Trophoblast cell (in vitro differentiated cells and primary cell): ENCODE measurements at regions not wholly inside any gene's neighbourhood (a gene's known extent, or its start where the extent isn't known, plus 50 kb on each side); places are given as distances from the start of the nearest gene placed in this dataset.
A peak's percentile ranks its signal among the peaks of the same experiment; 100 is the strongest.

Source experiments
- DNase-seq, 2 donors: peaks; one replicate each; pipeline ENCODE4 v3.0.0-alpha.2; 2016
- H2AFZ ChIP-seq: 2 replicates; pipeline ENCODE4 v1.6.1; 2013; ENCODE audit warnings: low read length, moderate library complexity, mild to moderate bottlenecking; ENCODE audit not compliant: insufficient read depth, poor library complexity
- H2AK5ac ChIP-seq: 2 replicates; pipeline ENCODE4 v1.6.1; 2013; ENCODE audit warnings: mild to moderate bottlenecking, low read length
- H2BK120ac ChIP-seq: 2 replicates; pipeline ENCODE4 v1.6.1; 2013; ENCODE audit warnings: low read length, mild to moderate bottlenecking, moderate library complexity; ENCODE audit not compliant: insufficient read depth, poor library complexity
- H2BK12ac ChIP-seq: 2 replicates; pipeline ENCODE4 v1.6.1; 2013; ENCODE audit warnings: mild to moderate bottlenecking, low read length, moderate library complexity
- H2BK5ac ChIP-seq: 2 replicates; pipeline ENCODE4 v1.6.1; 2013; ENCODE audit warnings: low read length, low read depth, moderate library complexity, mild to moderate bottlenecking; ENCODE audit not compliant: poor library complexity
- H3K14ac ChIP-seq: 2 replicates; pipeline ENCODE4 v1.6.1; 2013; ENCODE audit warnings: mild to moderate bottlenecking, low read length
- H3K18ac ChIP-seq: 2 replicates; pipeline ENCODE4 v1.6.1; 2013; ENCODE audit warnings: mild to moderate bottlenecking, low read length
- H3K23ac ChIP-seq: 2 replicates; pipeline ENCODE4 v1.6.1; 2013; ENCODE audit warnings: low read length
- H3K27ac ChIP-seq: 2 replicates; pipeline ENCODE4 v1.5.1; 2013; ENCODE audit warnings: low read depth, mild to moderate bottlenecking, inconsistent platforms, low read length, moderate library complexity
- H3K27me3 ChIP-seq: 2 replicates; pipeline ENCODE4 v1.6.1; 2013; ENCODE audit warnings: inconsistent platforms, mild to moderate bottlenecking, low read length, moderate library complexity; ENCODE audit not compliant: insufficient read depth
- H3K36me3 ChIP-seq, 2 experiments: 1 replicate in 1 of 2; 2 replicates in 1 of 2; pipeline ENCODE4 v1.6.1; 2013; ENCODE audit warnings: low read length in 2 of 2, mild to moderate bottlenecking in 2 of 2, moderate library complexity in 1 of 2; ENCODE audit not compliant: insufficient read depth in 2 of 2, control insufficient read depth in 1 of 2
- H3K4ac ChIP-seq: 2 replicates; pipeline ENCODE4 v1.6.1; 2013; ENCODE audit warnings: low read depth, mild to moderate bottlenecking, low read length, moderate library complexity
- H3K4me1 ChIP-seq, 2 experiments: 1 replicate in 1 of 2; 2 replicates in 1 of 2; pipeline ENCODE4 v1.6.1; 2013; ENCODE audit warnings: low read length in 2 of 2, mild to moderate bottlenecking in 2 of 2, moderate library complexity in 1 of 2; ENCODE audit not compliant: insufficient read depth in 2 of 2, control insufficient read depth in 1 of 2
- H3K4me2 ChIP-seq: 2 replicates; pipeline ENCODE4 v1.6.1; 2013; ENCODE audit warnings: inconsistent platforms, mild to moderate bottlenecking, low read length, moderate library complexity
- H3K4me3 ChIP-seq: 2 replicates; pipeline ENCODE4 v1.5.1; 2013; ENCODE audit warnings: mild to moderate bottlenecking, low read depth, low read length, inconsistent platforms
- H3K79me1 ChIP-seq: one replicate; pipeline ENCODE4 v1.6.1; 2013; ENCODE audit warnings: low read length
- H3K79me2 ChIP-seq: 2 replicates; pipeline ENCODE4 v1.6.1; 2013; ENCODE audit warnings: low read length, mild to moderate bottlenecking; ENCODE audit not compliant: control insufficient read depth, insufficient read depth, poor library complexity
- H3K9ac ChIP-seq: 2 replicates; pipeline ENCODE4 v1.6.1; 2013; ENCODE audit warnings: mild to moderate bottlenecking, low read length
- H3K9me3 ChIP-seq: 2 replicates; pipeline ENCODE4 v1.6.1; 2013; ENCODE audit warnings: low read depth, mild to moderate bottlenecking, control low read depth, inconsistent platforms, low read length; ENCODE audit not compliant: insufficient read depth
- H4K12ac ChIP-seq: 2 replicates; pipeline ENCODE4 v1.6.1; 2013; ENCODE audit warnings: low read depth, mild to moderate bottlenecking, low read length, moderate library complexity
- H4K8ac ChIP-seq: 2 replicates; pipeline ENCODE4 v1.6.1; 2013; ENCODE audit warnings: low read depth, mild to moderate bottlenecking, low read length, moderate library complexity
- H4K91ac ChIP-seq: one replicate; pipeline ENCODE4 v1.6.1; 2013; ENCODE audit warnings: low read depth, mild to moderate bottlenecking, low read length, moderate library complexity
- WGBS: extraction: QIAGEN DNeasy Blood & Tissue Kit; methylation state at CpG from one replicate; pipeline ENCODE4 v1.1.7; 2013; ENCODE audit warnings: missing lambda C conversion rate; ENCODE audit not compliant: insufficient read length, insufficient coverage; ENCODE audit errors: extremely low coverage; 5-methylcytosine and 5-hydroxymethylcytosine counted together

- H3K4me1 ChIP-seq: peaks cover 0 to 5% of the 10 kb centered on the region in 2 experiments
- H2BK5ac ChIP-seq: no peak overlapping the region
- no peaks in the 10 kb centered on the region for H3K27me3 ChIP-seq
- no peaks in the 10 kb centered on the region for H3K9me3 ChIP-seq
- H3K27ac ChIP-seq: no peak overlapping the region
- H3K14ac ChIP-seq: no peak overlapping the region
- no peaks in the 10 kb centered on the region for H3K79me1 ChIP-seq
- no peak overlapping the region for H2BK12ac ChIP-seq
- no peak overlapping the region for H3K4ac ChIP-seq
- no peaks in the 10 kb centered on the region for H3K79me2 ChIP-seq
- no peak overlapping the region for H3K9ac ChIP-seq
- H4K91ac ChIP-seq: no peak overlapping the region
- no peak overlapping the region for H3K23ac ChIP-seq
- no peak overlapping the region for H2BK120ac ChIP-seq
- no peak overlapping the region for H4K8ac ChIP-seq
- H3K36me3 ChIP-seq: no peaks in the 10 kb centered on the region
- WGBS: no CpG with 5 or more reads among the region's 4 CpGs
- H3K4me3 ChIP-seq: no peak overlapping the region
- no peak overlapping the region for H2AFZ ChIP-seq
- DNase-seq: no peak
- H3K18ac ChIP-seq: no peak overlapping the region
- no peak overlapping the region for H4K12ac ChIP-seq
- H2AK5ac ChIP-seq: no peak overlapping the region
- no peak overlapping the region for H3K4me2 ChIP-seq
Measured at GRCh38 chr3:99549220-99549619, 89.2 kb upstream of the COL8A1 start.

GRCh38 chr3:99548674-99549073 lies 89.7 kb upstream of the COL8A1 start:
- H3K4ac ChIP-seq: no peak overlapping the region
- no peaks in the 10 kb centered on the region for H3K36me3 ChIP-seq
- H3K9me3 ChIP-seq: no peaks in the 10 kb centered on the region
- no peak overlapping the region for H3K18ac ChIP-seq
- H2AK5ac ChIP-seq: no peak overlapping the region
- no peaks in the 10 kb centered on the region for H3K79me2 ChIP-seq
- no peak overlapping the region for H3K4me3 ChIP-seq
- H2AFZ ChIP-seq: no peak overlapping the region
- no peaks in the 10 kb centered on the region for H3K27me3 ChIP-seq
- H4K12ac ChIP-seq: no peak overlapping the region
- no peak overlapping the region for H4K91ac ChIP-seq
- H2BK5ac ChIP-seq: no peak overlapping the region
- no CpG with 5 or more reads among the region's 1 CpG for WGBS
- no peak overlapping the region for H3K9ac ChIP-seq
- no peak overlapping the region for H2BK12ac ChIP-seq
- H3K4me1 ChIP-seq: peaks cover 0 to 5% of the 10 kb centered on the region in 2 experiments
- no peak overlapping the region for H2BK120ac ChIP-seq
- no peak overlapping the region for H3K4me2 ChIP-seq
- H3K79me1 ChIP-seq: no peaks in the 10 kb centered on the region
- no peak overlapping the region for H3K23ac ChIP-seq
- peak in 1 of 2 donors; percentile 54 for DNase-seq
- H3K14ac ChIP-seq: no peak overlapping the region
- H4K8ac ChIP-seq: no peak overlapping the region
- H3K27ac ChIP-seq: no peak overlapping the region

GRCh38 chr3:99545941-99546580 lies 92.3 kb upstream of the COL8A1 start:
- H2BK120ac ChIP-seq: no peak overlapping the region
- no peak overlapping the region for H3K4me3 ChIP-seq

GRCh38 chr3:99544786-99545281 lies 93.6 kb upstream of the COL8A1 start:
- Histone ChIP-seq H3K4me2 (no peak overlapping the region), H3K79me2 (no peaks in the 10 kb centered on the region), H2BK5ac (no peak overlapping the region), H3K79me1 (no peaks in the 10 kb centered on the region), H2BK120ac (no peak overlapping the region), H2AFZ (no peak overlapping the region), H2BK12ac (no peak overlapping the region), H3K23ac (no peak overlapping the region), H4K12ac (no peak overlapping the region), H3K4ac (no peak overlapping the region), H3K27ac (no peak overlapping the region), H4K8ac (no peak overlapping the region), H3K9me3 (no peaks in the 10 kb centered on the region), H3K9ac (no peak overlapping the region), H3K4me3 (no peak overlapping the region), H2AK5ac (no peak overlapping the region), H3K27me3 (no peaks in the 10 kb centered on the region), H3K18ac (no peak overlapping the region), H3K14ac (no peak overlapping the region), H3K36me3 (no peaks in the 10 kb centered on the region), H3K4me1 (peaks cover 0 to 8% of the 10 kb centered on the region in 2 experiments), H4K91ac (no peak overlapping the region)
- peak; percentile 81 to 85 for DNase-seq
- WGBS: no CpG with 5 or more reads among the region's 4 CpGs

More at GRCh38 chr3:99545941-99546580, 92.3 kb upstream of the COL8A1 start:
- WGBS: no CpG with 5 or more reads among the region's 3 CpGs
- Histone ChIP-seq H3K79me2 (no peaks in the 10 kb centered on the region), H3K4me1 (peaks cover 0 to 8% of the 10 kb centered on the region in 2 experiments), H4K8ac (no peak overlapping the region), H3K18ac (no peak overlapping the region), H4K12ac (no peak overlapping the region), H3K36me3 (no peaks in the 10 kb centered on the region), H4K91ac (no peak overlapping the region), H2BK5ac (no peak overlapping the region), H3K27me3 (no peaks in the 10 kb centered on the region), H3K27ac (no peak overlapping the region), H3K4me2 (no peak overlapping the region), H2AFZ (no peak overlapping the region), H3K4ac (no peak overlapping the region), H3K14ac (no peak overlapping the region), H2AK5ac (no peak overlapping the region), H2BK12ac (no peak overlapping the region), H3K23ac (no peak overlapping the region), H3K79me1 (no peaks in the 10 kb centered on the region), H3K9me3 (no peaks in the 10 kb centered on the region), H3K9ac (no peak overlapping the region)
- peak in 1 of 2 donors; percentile 13 for DNase-seq
